ENCODE measurements at regions not wholly inside any gene's neighbourhood (a gene's known extent, or its start where the extent isn't known, plus 50 kb on each side); places are given as distances from the start of the nearest gene placed in this dataset.
A peak's percentile ranks its signal among the peaks of the same experiment; 100 is the strongest.
"Not testable (repeated sequence)": the region's sequence is repeated elsewhere in the genome, so short reads cannot be mapped to it uniquely, and the experiment has no call there.

DNA sequence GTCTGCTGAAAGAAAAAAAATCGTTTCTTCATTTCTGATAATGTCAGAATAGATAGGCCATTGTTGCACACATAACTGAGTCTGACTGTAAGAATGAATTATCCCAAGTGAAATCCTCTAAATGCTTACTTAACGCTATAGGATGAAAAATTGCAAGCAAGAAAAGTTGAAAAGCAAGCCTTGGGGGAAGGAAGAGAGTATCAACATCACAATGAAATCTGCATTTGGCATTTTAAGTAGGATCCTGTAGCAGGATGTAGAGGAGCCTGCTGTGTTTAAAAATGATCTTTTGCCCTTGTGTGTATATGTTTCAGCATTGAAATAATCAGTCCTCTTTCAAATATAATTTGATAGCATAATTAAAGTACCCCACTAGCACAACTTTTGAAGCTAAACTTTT lies 464.3 kb upstream of the ZNF337 start:
- DNase-seq (ENCODE audit: low spot score); in situ Hi-C loops (cut with HindIII; ENCODE audit: low sequenced_read_pairs): not testable (repeated sequence)

DNA sequence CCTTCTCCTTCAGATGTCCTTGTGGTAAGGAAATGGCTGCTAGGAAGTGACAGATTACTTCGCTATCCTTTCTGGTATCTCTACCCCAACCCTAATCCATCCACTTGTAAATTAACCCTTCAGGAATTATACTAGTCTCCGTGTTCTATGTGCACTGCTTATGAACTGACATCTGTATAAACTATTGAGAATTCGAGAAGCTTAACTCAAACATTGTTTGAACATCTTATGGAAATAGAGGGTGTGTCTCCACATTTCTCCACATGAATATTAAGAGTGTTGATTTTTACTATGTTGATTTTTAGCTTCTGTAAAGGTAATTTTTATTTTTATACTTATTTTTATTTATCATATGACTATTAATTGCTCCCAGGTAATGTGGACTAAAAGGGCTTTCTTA lies 457.6 kb upstream of the ZNF337 start:
- in situ Hi-C loops (cut with HindIII; ENCODE audit: low sequenced_read_pairs), result no loop called here

DNA sequence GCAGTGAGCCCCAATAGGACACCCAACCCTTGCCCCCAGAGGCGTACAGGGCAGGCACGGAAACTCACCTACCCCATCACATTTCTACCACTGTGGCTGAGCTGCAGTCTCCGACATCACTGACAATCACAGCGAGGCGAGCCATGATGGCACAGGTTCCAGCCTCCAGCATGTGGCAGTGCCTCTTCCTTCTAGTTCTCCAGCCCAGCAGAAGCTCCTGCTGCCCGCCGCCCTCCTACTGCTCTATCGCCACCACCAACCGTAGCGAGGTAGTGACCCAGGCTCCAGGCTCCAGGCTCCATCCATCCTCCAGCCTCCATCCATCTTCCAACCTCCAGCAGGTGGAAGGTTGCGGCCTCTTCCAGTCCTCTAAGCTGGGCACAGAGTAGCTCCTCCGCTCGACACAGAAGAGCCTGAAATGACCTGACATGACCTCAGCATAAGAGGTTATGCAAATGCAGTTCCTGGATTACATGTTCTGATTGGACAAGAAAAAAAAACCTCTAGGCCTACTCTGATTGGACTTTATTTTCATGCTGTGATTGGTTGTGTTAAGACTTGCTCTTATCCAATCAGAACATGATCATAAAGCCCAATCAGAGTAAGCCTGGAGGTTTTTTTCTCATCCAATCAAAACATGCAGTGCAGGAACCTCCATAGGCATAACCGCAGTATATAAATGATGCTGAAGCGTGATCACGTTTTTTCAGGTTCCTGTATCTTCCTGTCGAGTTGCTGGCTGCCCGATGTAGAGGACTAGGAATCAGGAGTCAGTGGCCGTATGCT lies 438.9 kb upstream of the ZNF337 start:
- in situ Hi-C loops (cut with HindIII; ENCODE audit: low sequenced_read_pairs), result no loop called here
- no peak for DNase-seq (ENCODE audit: low spot score)

More for the DNA sequence above, 457.6 kb upstream of the ZNF337 start:
- DNase-seq (ENCODE audit: low spot score), result no peak

DNA sequence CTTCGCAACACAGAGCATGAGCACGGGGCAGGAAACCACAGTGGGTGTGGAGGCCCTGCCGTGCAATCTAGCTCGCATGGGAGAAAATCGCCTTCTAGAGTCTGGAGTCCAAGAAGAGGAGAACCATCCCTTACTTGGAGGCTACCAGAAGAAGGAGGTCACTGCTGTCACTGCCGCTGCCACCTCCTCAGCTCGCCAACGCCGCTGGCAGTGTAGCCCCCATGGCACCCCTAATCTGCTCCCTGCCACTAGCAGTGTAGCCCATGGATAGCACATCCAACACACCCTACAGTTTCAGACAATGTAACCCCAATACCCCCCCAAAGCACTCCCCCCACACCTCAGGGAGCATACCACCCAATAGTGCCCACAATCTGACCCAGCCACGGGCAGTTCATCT lies 438.0 kb upstream of the ZNF337 start:
- in situ Hi-C loops (cut with HindIII; ENCODE audit: low sequenced_read_pairs), result no loop called here
- DNase-seq (ENCODE audit: low spot score), result no peak

DNA sequence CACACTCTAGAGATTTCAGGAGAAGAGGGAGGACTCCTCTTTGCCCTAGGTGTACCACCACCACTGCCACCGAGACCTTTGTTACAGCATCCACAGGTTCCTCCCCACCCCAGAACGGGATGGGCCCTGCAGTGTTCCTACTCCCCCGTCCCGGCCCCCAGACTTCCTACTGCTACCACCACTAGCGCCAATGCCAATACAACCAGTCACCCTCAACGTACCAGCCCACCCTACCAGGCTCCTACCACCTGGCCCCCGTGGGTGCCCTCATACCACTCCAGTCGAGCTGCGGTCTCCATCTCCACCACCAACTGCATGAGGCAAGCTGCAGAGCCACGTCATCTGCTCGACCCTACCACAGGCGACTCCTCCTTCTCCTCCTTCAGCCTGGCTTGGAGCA lies 437.1 kb upstream of the ZNF337 start:
- DNase-seq (ENCODE audit: low spot score); in situ Hi-C loops (cut with HindIII; ENCODE audit: low sequenced_read_pairs): not testable (repeated sequence)

DNA sequence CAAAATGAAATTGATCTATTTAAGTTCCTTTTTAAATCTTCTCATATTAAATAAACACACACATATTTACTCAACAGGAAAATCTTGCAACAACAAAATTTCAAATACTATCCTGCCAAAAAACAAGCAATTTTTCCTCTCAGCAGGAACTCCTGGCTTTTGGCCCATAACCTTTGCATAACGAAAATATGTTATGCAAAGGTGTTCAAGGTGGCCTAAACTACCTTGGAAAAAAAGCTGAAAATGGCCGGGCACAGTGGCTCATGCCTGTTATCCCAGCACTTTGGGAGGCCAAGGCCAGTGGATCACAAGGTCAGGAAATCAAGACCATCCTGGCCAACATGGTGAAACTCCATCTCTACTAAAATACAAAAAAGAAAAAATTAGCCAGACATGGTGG lies 424.3 kb upstream of the ZNF337 start:
- in situ Hi-C loops (cut with HindIII; ENCODE audit: low sequenced_read_pairs), result not testable (repeated sequence)
- peak; percentile 61 for DNase-seq (ENCODE audit: low spot score)

DNA sequence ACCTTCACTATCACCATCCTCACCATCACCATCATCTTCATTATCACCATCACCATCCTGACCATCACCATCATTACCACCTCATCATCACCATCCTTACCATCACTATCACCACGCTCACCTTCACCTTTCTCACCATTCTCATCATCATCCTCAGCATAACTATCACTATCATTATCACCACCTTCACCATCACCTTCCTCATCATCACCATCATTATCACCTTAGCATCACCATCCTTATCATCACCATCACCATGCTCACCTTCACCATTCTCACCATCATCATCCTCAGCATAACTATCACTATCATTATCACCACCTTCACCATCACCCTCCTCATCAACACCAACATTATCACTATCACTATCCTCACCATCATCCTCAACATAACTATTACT lies 397.8 kb upstream of the ZNF337 start:
- DNase-seq (ENCODE audit: low spot score); in situ Hi-C loops (cut with HindIII; ENCODE audit: low sequenced_read_pairs): not testable (repeated sequence)

DNA sequence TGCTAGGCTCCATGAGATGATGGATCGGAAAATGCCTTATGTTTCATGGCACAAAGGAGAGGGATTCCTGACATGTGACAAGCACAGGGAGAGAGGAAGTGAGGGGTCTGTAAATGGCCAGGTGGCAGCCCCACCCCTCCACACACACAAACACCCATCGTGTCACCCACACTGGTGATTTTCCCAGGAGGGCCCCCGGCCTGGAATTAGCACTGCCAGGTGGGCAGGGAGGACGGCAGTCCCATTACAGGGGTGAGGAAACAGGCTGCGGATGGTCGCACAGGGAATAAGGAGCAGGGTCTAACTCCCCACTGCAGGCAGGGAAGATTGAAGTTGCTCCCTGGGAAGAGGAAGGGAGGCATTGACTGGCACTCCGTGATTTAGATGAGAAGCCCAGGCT lies 395.3 kb upstream of the ZNF337 start:
- DNase-seq (ENCODE audit: low spot score); in situ Hi-C loops (cut with HindIII; ENCODE audit: low sequenced_read_pairs): not testable (repeated sequence)

DNA sequence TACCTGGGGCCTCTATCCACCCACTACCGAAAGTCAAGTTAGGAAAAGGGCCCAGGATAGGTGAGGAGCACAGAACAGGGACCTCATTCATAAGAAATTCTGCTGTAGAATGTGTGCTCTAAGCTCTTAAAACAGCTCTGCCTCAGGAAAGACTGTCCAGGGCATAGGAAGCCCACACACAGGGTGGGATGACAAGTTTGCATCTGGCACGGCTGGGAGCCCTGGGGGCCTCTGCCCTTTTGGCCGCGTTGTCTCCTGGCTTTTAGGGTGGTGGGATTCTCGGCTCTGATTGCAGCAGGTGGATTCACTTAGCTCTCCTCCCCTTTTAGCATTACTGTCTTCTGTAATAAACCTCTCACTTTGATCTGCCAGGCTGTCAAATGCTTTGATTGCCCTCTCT lies 389.5 kb upstream of the ZNF337 start:
- DNase-seq (ENCODE audit: low spot score); in situ Hi-C loops (cut with HindIII; ENCODE audit: low sequenced_read_pairs): not testable (repeated sequence)

DNA sequence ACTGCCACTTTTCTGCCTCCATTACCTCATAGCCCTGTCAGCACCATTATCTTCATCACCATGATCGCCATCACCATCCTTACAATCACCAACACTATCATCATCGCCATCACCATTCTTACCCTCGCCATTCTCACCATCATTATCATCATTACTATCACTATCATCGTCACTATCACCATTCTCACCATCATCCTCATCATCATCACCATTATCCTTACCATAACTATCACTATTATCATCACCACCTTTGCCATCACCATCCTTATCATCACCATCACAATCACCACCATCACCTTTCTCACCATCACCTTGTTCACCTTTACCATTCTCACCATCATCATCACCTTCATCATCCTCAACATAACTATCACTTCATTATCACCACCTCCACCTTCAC lies 377.3 kb upstream of the ZNF337 start:
- in situ Hi-C loops (cut with HindIII; ENCODE audit: low sequenced_read_pairs); DNase-seq (ENCODE audit: low spot score): not testable (repeated sequence)

DNA sequence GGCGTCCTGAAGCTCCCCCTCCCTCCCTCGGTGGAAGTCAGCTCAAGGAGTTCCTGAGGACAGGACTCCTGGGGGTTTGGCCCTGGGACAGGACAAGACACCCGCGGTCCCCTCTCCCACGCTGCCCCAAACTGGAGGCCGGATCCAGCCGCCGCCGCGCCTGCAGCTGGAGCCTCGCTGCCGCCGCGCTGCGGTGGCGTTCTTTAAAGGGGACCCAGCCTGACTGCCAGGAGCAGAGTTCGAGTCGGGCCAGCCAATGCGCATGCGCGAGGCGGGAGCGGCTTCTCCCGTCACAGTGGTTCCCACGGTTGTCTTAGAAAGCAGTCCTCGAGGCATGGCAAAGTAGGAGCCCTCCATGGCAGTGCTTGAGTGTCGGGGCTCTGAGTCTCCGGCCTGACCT lies 362.7 kb upstream of the ZNF337 start:
- in situ Hi-C loops (cut with HindIII; ENCODE audit: low sequenced_read_pairs); DNase-seq (ENCODE audit: low spot score): not testable (repeated sequence)

DNA sequence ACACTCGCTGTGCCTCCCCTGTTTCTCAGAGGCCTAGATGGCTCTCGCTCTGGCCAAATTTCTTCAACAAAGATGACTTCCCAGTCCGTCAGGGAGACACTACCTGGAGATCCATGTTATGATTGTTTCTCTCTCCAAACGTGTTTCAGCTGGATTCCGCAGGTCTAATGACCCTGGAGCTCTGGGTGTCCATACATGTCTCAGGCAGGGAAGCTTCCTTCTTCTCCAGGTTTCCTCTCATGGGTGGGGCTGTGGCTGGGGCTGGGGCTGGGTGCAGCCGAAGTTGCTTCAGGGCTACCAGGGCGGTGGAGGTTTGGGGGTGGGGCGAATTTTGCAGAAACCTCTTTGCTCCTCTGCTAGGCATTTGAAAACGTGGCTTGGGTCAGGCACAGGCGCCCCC lies 361.8 kb upstream of the ZNF337 start:
- in situ Hi-C loops (cut with HindIII; ENCODE audit: low sequenced_read_pairs); DNase-seq (ENCODE audit: low spot score): not testable (repeated sequence)

DNA sequence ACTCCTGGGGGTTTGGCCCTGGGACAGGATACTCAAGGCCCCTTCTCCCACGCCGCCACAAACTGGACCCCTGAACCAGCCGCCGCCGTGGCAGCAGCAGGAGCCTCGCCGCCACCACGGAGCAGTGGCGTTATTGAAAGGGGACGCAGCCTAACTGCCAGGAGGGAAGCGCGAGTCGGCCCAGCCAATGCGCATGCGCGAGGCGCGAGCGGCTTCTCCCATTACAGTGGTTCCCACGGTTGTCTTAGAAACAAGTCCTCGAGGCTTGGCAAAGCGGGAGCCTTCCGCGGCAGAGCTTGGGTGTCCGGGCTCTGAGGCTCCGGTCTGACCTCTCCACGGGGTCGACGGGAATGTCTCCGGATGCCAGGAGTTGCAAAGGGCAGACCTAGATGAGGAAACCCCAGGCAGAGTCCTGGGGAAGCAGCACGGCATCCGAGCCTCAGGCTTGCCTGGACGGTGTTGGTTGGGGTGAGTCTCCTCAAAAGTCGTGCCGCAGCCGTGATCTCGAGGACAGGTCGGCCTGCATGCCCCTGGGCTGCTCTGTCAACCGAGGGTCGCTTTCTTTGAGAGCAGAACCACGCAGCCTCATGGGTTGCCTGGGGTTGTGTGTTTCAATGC lies 360.6 kb upstream of the ZNF337 start:
- in situ Hi-C loops (cut with HindIII; ENCODE audit: low sequenced_read_pairs); DNase-seq (ENCODE audit: low spot score): not testable (repeated sequence)

DNA sequence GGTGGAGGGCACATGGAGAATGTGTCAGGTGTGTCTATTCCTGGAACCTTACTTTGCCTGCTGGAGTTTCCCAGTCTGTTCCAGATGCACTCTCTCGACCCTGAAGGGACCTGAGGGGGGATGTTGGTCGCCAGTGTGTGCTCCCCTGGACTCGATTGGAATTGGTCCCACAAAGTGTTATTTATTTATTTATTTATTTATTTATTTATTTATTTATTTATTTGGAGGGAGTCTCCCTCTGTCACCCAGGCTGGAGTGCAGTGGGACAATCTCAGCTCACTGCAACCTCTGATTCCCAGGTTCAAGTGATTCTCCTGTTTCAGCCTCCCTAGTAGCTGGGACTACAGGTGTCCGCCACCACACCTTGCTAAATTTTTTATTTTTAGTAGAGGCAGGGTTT lies 329.1 kb upstream of the ZNF337 start:
- DNase-seq (ENCODE audit: low spot score); in situ Hi-C loops (cut with HindIII; ENCODE audit: low sequenced_read_pairs): not testable (repeated sequence)

DNA sequence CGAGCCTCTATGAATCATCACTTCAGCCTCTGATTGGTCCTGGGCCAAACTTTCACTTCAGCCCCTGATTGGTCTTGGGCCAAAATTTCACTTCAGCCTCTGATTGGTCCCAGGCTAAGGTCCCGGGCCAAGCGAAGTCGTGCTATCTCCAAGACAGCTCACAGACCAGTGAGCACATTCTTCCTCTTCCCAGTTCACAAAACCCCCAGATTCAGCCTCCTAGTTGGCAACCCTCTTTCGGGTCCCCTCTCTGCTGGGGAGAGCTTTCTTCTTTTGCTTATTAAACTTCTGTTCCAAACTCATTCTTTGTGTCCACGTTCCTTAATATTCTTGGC lies 314.3 kb upstream of the ZNF337 start:
- DNase-seq (ENCODE audit: low spot score); in situ Hi-C loops (cut with HindIII; ENCODE audit: low sequenced_read_pairs): not testable (repeated sequence)

DNA sequence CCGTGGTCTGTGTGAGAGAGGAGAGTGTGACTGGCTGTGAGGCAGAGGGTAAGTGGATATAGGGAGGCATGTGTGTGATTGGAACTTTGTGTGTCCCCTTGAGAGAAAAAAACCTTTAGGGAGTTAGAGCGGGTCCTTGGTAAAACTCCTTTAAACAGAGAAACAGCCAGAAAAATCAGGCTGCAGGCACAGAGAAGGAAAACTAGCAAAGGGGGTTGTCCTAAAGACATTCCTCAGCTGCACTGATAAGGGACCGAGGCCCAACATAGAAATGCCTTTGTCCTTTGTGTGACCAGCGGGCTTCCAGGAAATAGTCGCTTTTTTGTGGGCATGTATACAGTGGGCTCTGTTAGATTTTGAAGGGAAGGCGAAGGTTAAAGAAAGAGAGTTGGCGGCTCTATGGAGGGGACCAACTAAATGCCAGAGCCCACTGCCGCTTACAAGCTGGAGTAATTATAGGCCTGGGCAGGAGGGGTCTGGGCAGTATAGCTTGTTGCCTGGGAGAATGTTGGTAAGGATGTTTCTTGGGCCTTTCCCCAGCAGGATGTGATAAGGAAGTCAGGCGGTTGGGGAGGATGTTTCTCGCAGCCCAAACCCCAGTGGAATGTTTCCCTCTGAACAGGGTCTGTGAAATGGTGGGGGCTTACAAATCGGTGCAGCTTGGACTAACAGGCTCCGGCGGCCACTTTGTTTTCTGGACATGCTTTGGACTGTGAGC lies 313.7 kb upstream of the ZNF337 start:
- DNase-seq (ENCODE audit: low spot score), result peak; percentile 28
- in situ Hi-C loops (cut with HindIII; ENCODE audit: low sequenced_read_pairs), result not testable (repeated sequence)

DNA sequence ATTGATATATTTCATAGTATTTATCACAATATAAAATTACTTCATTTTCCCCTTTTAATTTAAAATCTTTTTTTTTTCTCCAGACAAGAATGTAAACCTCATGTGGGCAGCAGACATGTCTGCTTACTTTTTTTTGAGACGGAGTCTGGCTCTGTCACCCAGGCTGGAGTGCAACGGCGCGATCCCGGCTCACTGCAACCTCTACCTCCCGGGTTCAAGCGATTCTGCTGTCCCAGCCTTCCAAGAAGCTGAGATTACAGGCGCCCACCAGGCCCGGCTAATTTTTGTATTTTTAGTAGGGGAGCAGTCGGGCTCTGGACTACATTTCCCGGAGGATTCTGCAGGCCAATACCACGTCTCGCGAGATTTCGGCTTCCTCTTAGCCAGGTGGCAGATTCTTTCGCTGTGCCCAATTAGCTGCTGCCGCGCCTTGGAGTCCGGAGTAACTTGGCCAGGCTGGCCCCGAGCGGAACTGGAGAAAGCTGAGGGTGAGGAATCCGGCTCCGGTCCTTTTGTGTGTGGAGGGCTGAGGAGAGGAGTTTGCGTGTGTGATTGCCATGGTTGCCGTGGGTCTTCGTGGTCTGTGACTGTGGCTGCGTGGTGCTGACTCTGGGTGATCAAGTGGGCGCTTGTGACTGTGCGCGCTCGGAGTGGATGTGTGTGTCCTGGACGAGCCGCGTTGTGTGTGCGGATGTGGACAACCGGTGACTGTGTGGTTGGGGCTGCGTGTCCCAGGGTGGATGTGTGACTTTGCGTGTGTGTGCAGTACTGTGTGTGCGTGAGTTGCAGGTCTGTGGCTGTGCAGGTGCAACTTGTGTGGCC lies 313.0 kb upstream of the ZNF337 start:
- peak; percentile 92 for DNase-seq (ENCODE audit: low spot score)
- in situ Hi-C loops (cut with HindIII; ENCODE audit: low sequenced_read_pairs), result not testable (repeated sequence)

DNA sequence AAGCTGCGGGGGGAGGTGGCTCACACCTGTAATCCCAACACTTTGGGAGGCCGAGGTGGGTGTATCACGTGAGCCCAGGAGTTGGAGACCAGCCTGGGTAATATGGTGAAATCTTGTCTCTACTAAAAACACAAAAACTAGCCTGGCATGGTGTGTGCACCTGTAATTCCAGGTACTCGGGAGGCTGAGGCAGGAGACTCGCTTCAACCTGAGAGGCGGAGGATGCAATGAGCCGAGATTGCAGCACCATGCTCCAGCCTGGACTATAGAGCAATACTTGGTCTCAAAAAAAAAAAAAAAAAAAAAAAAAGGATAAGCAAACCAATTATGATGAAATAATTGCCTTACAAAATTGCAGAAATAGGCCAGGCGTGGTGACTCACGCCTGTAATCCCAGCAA lies 311.4 kb upstream of the ZNF337 start:
- in situ Hi-C loops (cut with HindIII; ENCODE audit: low sequenced_read_pairs); DNase-seq (ENCODE audit: low spot score): not testable (repeated sequence)

DNA sequence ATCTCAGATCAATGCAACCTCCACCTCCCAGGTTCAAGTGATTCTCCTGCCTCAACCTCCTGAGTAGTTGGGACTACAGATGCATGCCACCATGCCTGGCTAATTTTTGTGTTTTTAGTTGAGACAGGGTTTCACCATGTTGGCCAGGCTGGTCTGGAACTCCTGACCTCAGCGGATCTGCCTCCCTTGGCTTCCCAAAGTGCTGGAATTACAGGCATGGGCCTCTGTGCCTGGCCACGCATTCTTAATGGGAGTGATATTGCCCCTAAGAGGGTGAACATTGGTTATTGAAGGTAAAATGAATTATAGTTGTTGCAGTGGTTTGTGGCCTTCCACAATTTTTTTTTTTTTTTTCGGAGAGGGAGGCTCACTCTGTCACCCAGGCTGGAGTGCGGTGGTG lies 309.5 kb upstream of the ZNF337 start:
- DNase-seq (ENCODE audit: low spot score); in situ Hi-C loops (cut with HindIII; ENCODE audit: low sequenced_read_pairs): not testable (repeated sequence)

All from G401 (cell line).